GM21515 (cell line): ENCODE measurements at regions not wholly inside any gene's neighbourhood (a gene's known extent, or its start where the extent isn't known, plus 50 kb on each side); places are given as distances from the start of the nearest gene placed in this dataset.
"Not testable (repeated sequence)": the region's sequence is repeated elsewhere in the genome, so short reads cannot be mapped to it uniquely, and the experiment has no call there.

Experiments used
- ATAC-seq: cut with Tn5 transposase; IDR thresholded peaks from one replicate; pipeline ENCODE4 v1.9.1; 2021; ENCODE audit not compliant: unreplicated experiment

DNA sequence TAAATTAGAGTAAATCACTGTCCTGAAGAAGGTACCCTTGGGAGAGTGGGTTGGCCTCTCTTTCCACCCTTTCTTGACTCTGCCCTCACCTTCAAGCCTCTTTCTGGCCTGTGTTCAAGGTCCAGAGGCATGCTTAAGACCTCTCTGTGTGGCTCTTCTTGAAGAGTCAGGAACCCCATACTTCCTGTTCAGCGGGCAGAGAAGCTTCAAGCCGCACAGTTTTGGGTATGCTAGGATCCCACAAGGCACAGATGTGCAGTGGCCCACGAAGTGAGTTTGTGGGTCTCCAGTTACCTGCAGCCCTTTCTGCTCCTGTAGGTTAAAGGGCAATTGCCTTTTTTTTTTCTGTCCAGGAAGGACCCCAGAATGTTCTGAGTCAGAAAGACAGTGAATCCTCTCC is 113.7 kb downstream of the PPIAL4A start:
- not testable (repeated sequence) for ATAC-seq

DNA sequence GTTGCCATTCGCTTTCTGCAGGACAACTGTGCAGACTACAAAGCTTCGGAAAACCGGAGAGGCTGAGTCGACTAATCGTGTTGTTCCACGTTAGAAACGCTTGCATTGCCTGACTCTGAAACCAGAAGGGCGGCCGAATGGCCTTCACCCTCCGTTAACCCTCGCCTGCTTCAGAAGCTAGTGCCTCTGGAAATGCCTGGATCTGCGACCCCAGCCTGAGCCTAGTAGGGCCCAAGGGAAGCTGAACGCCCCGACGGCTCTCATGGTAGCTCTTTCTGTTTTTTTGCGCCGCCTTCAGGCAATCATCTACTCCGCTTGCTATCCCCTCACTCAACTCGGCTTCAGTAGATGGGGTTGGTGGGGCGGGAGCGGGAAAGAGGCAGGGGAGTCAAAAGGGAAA is 117.3 kb downstream of the PPIAL4A start:
- ATAC-seq = not testable (repeated sequence)

DNA sequence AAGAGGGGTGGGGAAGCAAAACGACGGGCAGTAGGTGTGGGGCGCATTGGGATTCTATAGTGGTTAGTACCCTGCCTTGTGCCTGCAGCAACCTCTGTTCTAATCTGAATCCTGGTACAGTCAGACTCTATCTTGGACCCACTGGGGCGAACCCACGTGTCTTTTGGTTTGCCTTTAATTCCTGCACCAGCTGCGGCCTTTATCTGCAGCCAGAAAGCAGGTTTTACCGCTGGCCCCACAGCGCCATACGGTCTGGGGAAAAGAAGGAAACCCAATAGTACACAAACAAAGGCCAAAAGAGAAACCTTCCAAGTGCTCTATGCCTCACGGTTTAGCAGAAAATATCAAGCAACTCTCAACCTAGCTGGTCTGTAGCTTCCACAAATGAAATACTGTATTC is 118.2 kb downstream of the PPIAL4A start:
- not testable (repeated sequence) for ATAC-seq

DNA sequence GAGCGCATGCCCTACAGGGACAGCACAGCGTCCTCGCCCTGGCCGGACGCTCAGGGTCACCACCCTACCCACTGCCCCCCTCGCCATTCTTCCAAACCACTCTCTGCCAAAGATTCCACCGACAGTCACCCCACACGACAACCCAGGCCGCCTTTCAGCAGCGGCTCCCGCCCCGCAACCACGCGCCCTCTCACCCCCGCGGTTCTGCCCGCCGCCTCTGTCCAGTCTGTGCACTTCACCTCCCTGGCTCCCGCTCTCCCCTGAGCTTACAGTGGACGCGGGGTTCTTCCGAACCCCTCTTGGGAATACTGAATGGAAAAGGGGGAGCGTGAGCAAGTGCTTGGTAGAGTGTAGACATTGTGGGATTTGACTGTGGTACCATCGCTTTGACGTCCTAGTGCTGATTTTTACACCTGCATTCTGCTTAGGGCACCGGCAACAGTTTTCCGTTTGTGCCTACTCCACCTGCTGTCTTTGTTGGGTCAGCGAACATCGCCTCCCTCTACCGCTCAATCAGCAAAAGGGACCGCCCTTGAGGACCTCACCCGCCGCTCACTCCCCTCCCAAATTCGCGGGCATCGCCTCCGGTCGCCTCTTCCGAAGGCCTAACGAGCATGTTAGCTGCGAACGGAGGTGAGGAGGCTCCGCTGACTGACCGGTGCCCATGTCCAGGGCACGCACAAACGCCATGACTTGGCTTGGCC is 119.1 kb downstream of the PPIAL4A start:
- not testable (repeated sequence) for ATAC-seq

DNA sequence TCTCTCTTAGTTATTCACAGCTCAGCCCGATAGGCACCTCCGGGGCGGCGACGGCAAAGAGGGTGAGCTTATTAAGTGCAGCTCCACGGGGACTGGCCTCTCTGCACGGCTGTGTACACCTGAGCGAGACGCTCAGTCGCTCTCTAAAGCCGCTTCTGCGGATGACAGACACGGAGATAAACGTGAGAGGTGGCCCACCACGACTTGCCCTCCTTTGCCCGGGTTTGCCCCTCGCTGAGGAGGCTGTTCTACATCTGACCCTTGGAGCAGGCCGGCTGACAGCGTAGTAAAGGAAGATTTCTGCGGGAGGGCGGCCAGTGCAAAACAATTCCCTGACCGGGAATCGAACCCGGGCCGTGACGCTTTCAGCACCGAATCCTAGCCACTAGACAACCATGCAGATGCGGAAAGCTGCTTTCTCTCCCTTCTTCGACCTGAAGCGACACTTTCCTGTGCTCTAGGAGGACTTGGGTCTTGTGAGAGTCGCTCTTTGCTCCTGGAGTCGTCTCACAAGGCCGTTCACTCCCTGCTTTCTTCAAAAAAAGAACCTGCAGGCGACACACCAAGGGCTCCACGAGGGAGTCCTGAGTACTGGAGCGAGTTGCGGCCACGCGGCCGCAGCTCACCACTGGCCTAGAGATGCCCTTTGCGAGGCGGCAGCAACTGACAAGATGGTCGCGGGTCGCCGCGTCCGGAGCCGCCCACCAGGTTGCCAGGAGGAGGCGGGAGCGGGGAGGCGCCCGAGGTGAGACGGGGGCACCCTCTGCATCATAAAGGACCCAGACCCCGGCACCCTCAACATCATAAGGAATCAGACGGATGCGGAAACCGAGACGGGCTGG is 119.9 kb downstream of the PPIAL4A start:
- ATAC-seq = not testable (repeated sequence)

DNA sequence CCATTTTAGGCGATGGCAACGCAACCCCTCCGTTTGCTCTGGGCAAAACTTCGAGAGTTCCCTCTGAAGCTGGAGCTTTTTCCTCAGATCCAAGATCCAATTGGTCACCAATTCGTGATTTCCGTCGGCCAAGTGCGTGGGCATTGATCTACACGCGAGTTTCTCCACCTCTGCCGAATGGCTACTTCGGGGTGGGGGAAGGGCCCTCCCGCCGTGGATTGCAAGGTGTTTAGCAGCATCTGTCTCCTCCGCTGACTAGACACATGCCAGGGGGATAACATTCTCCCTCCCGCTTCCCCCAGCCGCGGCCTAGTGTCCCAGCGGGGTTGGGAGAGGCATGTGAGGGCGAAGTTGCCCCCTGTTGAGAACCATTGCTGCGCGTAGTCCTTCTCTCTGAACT is 120.6 kb downstream of the PPIAL4A start:
- not testable (repeated sequence) for ATAC-seq

DNA sequence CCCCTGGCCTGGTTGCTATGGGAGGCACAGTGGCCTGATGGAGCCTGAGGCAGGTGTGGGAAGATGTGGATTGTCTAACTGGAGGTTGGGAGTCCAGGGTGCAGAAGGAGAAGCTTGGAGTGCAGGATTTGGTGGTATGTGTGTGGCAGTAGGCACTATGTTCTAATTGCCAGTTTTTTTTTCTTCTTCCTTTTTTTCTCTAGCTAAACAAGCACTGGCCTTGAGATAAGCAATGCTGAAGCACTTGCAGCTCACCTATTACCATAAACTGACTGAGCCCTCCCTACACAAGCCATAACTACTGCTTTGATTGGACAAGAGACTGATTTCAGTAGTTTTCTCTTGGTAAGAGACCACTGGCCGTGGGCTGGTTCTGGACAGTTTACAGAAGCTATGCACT is 123.6 kb downstream of the PPIAL4A start:
- not testable (repeated sequence) for ATAC-seq

DNA sequence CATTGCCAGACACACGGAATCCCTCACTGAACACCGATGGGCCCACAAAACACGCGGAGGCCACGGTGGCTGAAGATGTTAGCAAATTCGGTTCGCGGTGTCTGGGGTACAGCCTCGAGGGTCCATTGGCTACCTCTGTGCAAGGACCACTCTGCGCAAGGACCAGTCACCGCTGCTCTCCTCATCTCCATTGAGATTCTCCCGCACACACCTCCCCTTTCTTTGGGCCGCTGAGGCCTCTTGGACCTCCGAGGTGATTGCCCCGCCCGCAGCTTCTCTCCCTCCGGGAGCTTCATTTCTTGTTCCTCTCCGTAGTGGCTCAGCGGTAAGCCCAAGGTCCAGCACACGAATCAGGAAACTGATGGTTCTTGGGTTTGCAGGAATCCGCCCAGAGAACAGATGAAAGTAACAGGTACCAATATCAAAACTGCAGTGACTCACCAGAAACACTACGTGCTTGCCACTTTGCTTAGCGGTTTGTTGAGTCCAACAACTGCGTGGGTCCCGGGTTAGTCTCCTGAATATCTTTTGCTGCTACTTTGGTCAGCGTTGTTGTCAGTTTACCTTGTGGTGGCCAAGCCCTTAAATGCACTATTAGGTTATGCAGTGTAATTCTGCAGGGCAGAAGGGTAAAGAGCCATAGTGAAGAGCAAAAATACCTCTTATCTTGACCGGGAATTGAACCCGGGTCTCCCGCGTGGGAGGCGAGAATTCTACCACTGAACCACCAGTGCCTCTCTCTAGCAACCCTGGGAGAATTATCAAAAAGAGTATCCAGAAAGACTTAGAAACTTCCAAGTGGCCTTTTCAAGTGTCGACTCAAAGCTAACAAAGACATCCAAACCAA is 126.8 kb downstream of the PPIAL4A start:
- ATAC-seq = not testable (repeated sequence)

DNA sequence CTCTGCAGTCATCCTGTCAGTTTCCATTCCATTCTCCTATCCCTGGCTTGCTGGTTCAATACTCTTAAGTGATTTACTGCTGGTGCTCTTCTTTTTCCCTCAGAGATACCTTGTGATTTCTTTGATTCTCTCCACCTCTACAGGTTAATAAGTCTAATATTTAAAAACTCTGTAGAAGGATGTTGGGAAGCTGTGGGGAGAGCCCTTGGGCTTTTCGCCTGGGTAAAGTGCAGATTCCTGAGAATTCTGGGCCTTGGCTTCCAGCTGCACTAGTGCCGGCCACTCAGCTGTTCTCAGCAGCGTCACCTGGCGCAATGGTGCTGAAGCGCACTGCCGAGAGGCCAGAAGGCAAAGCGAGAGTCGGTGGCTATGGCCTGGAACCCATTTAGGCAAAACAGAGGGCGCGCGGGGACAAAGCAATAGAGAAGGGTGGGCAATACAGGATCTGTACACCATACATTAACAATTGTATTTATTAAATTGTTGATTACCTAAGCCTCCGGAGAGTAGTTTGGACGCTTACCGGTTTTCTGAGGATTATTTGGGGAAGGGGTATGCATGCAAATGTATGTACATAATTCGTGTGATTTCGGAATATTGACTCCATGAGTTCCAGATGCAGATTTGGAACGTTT is 130.3 kb downstream of the PPIAL4A start:
- not testable (repeated sequence) for ATAC-seq

DNA sequence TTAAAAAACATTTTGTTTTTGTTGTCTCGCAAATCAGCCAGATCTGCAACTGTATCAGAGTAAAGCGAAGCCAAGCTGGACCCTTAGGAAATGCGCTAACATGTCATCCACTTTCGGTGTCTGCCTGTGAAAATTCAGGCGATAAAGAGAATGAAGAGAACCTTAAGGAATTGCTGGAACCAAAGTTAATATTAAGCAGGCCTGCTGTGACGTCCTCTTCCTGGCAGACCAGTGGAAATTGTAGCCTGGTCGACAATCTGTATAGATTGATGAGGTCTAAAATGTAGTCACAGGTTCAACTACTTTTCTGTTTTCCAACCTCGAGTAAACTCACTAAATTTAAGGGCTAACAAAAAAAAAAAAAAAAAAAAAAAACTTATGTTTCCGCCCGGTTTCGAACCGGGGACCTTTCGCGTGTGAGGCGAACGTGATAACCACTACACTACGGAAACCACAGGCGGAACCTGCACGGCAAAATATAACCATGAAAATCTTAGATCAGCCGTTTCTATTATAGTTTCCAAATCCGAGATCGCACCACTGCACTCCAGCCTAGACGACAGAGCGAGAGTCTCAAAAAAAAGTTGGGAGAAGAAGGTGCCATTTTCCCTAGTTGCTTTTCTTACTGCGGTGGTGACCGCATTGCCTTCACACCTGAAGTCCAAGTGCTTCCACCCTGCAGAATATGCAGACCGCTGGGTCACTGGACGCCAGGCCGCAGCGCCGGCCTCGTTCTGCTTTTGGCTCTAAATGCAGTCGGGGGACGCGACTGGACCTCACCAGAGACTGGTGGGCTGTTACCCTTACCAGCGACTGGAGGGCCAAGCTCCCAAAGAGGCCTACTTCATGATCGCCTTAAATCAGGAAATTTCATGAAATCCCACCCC is 131.0 kb downstream of the PPIAL4A start:
- ATAC-seq = not testable (repeated sequence)

DNA sequence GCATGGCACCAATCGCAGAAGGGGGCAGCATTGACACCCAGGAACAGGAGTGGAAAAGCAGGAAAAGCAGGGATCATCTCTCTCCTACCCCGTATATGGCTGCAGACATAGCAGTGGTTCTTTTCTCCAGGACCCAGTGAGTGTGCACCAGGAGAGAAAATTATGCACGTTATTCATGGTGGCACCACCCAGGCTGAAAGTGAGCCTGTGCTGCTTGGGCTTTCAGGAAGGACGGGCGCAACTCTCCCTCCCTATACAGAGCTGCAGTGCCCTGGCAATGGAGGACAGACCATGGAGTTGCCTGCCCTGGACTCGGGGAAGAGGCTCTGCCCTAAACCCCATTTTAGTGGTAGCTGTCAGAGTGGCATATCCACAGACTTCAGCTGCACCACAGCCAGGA is 132.1 kb downstream of the PPIAL4A start:
- ATAC-seq = not testable (repeated sequence)

DNA sequence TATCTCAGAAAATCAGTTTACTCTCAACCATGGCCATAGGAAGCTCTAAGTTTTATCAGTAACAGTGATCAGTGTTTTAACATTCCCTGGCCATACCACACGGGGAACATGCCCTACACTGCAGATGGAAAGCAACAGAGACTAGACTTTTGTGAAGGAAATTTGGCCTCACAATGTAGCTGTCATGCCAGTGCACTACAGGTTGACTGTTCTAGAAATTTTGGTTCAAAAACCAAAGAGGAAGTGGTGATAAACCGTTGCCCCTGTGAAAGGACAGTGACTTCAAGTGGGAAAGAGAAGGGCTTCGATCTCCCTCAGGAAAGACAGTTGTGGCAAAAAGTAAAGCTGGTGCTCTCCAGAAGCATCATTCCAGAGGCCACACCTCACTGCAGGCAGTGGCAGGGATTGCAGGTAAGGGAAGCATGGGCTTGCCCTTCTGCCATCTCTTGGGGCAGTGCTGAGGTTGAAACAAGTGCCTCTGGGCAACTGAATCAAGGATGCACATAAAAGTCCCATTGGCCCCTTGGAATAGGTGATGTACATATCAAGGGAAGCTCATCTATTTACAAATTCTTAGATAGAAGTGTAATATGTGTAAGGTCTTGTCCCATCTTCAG is 143.4 kb downstream of the PPIAL4A start:
- ATAC-seq = not testable (repeated sequence)

DNA sequence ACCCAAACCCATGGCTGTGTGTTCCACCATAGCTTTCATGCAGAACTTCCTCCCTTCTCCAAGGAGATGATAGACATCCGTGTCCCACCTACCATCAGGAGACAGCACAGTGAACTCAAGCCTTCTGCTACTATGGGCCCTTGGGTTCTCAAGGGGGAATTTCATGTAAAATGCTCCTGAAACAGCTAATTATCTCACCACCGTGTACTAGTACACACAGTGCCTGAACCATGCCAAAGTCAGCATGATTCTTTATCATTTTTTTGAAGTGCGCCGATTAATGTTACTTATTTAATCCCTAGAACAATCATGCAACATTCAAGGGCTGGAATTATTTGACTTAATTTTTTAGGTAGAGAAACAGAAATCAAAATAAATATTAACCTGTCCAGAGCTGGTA is 147.2 kb downstream of the PPIAL4A start:
- not testable (repeated sequence) for ATAC-seq

DNA sequence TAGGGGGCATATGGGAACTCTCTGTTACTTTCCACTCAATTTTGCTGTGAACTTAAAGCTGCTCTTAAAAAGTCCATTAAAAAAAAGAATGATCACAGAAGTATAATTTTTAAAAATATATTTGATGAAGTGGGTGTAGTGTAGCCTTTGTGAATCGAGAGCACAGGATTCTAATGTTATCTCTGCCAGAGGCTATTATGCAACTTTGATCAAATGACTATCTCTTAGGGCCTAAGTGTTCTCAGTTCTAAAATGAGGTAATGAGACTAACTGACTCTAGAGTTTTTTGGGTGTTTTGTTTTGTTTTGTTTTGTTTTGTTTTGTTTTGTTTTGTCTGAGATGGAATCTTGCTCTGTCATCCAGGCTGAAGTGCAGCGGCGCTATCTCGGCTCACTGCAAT is 143.2 kb downstream of the FAM72B start:
- ATAC-seq = not testable (repeated sequence)

DNA sequence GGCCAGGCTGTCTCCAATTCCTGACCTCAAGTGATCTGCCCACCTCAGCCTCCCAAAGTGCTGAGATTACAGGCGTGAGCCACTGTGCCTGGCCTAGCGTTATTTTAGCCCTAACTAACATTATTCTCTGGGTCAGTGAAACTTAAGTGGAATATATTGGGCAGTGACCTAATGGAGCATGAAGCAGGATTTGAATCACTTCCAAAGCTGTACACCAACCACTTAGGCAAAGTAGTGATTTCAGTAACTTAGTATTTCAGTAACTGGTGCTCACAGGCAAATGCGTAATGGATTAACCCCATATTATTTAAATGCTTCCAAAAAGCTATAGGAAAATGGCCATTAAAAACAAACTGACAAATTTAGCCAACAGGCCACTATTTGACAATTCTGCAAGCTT is 142.6 kb downstream of the FAM72B start:
- ATAC-seq = not testable (repeated sequence)

DNA sequence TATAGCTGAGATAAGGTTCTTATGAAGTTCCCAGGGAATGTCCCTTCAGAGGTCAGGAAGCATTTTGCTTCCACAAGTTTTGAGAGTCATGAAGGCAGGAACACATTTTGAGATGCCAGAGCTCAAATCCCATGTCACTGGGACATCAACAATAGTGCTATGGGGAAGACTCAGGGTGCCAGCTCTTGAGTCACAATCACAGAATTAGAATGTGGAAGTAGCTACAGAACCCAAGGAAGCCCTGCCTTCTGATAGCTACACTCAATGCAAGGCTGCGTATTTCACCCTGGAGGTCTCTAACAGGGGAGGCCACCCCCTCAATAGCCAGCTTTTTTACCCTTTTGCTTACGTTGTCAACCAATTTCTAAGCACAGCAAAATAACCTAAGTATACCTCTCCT is 141.3 kb downstream of the FAM72B start:
- ATAC-seq = not testable (repeated sequence)

DNA sequence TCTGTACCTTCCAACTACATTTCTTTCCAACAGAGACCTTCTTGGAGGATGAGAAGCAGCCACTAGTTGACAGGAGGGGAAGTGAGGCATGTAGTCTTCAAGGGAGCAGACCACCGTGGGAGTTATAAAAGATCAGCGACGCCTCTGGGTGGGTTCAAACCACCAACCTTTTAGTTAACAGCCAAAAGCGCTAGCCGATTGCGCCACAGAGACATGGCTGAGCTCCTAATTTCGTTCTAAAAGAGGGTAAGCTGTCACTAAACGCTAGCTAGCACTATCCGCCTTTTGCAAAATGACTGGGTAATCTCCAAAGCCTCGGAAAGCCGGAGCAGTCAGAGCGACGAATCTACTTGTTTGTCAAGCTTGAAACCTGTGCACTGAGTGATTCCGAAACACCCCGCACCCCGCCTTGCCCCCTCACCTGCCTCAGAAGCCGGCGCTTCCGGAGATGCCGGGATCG is 135.8 kb downstream of the FAM72B start:
- not testable (repeated sequence) for ATAC-seq

DNA sequence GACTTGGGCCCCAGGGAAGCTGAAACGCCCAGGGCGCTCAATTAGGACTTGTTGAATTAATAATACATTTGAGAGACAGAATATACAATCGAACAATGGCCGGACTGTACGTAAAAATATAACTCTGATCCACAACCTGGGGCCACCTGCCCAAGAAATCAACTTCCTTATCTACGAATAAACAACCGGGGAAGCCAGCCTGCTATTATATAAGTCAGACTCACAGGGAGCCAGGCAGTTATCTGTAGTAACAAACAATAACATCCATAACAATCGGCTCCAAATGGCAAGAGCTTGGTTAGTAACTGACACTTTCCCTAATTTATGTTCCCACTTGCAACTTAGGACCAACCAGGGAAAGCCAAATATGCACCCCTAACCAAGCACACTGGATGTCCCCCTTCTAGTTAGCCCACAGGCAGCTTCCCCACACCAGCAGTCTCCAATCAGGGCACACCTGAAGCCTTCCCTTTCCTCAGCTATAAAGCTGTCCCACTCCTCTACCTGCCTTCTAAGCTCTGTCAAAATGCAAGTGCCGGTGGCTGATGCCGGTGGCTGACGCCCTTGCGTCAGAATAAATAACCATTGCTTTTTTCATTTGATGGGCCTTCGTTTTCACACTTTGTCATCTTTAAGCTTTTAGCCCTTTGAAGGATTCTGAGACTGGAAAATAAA is 135.2 kb downstream of the FAM72B start:
- not testable (repeated sequence) for ATAC-seq

DNA sequence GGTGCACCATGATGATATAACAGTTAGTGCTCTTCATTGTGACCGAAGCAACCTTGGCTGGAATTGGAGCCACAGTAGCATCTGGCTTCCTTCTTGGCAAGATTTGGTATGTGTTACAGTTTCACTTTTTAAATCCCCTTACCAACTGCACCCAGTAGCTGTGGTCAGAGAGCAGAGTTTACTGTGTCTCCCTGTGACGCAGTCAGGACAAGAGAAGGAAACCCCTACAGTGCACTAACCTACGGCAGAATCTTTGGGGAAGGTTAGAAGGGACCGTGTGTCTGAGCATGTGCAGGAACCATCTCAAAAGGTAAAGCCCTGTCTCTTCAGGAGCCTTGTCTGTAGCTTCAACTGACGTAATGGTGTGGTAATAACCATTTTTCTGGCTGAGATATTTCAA is 134.0 kb downstream of the FAM72B start:
- not testable (repeated sequence) for ATAC-seq
